ENCODE measurements at regions not wholly inside any gene's neighbourhood (a gene's known extent, or its start where the extent isn't known, plus 50 kb on each side); places are given as distances from the start of the nearest gene placed in this dataset.

GRCh38 chr5:67249590-67249895 lies 52.9 kb upstream of the CD180 start:
- Histone ChIP-seq H3K4me2 (ENCODE audit: low read length) (no peak overlapping the region), H3K9me2 (ENCODE audit: insufficient read depth) (no peaks in the 10 kb centered on the region), H3K4me3 (replicated peaks in 1 of 2; ENCODE audit: low read depth in 1 of 2, low read length in 2 of 2) (no peak overlapping the region), H3K27ac (ENCODE audit: low read depth, low read length) (no peak overlapping the region), H3K9ac (ENCODE audit: low read length) (no peak overlapping the region), H2AFZ (ENCODE audit: low read depth, low read length, poor library complexity, severe bottlenecking) (no peak overlapping the region), H3K9me3 (ENCODE audit: control insufficient read depth in 1 of 2, insufficient read depth in 1 of 2, low read depth in 1 of 2, low read length in 2 of 2) (no peaks in the 10 kb centered on the region), H3K27me3 (ENCODE audit: insufficient read depth, low read length) (no peaks in the 10 kb centered on the region), H3K79me2 (ENCODE audit: insufficient read depth, low read length) (no peaks in the 10 kb centered on the region), H3K4me1 (ENCODE audit: control insufficient read depth in 1 of 2, insufficient read depth in 2 of 2, low read length in 2 of 2) (no peaks in the 10 kb centered on the region), H3K36me3 (ENCODE audit: control insufficient read depth in 1 of 2, insufficient read depth in 2 of 2, low read length in 2 of 2) (no peaks in the 10 kb centered on the region), H4K20me1 (ENCODE audit: insufficient read depth) (no peaks in the 10 kb centered on the region)
- TF ChIP-seq ZFX (IDR thresholded peaks at IDR 0.05) = no peak
- no peak for TF ChIP-seq YY1 (IDR thresholded peaks at IDR 0.05; ENCODE audit: extremely low read depth, insufficient replicate concordance, low read depth, low read length)
- TF ChIP-seq EGR1 (IDR thresholded peaks at IDR 0.05; ENCODE audit: low read depth) = no peak
- no peak for TF ChIP-seq POLR2A (IDR thresholded peaks at IDR 0.05; ENCODE audit: borderline replicate concordance, extremely low read depth, insufficient read depth, insufficient read length)
- TF ChIP-seq POLR2AphosphoS5 (IDR thresholded peaks at IDR 0.05; ENCODE audit: low read depth, low read length) = no peak
- no peak for TF ChIP-seq ATF3 (IDR thresholded peaks at IDR 0.05)
- TF ChIP-seq ELF1 (IDR thresholded peaks at IDR 0.05; ENCODE audit: borderline replicate concordance, low read depth) = no peak
- no peak for TF ChIP-seq FOSL1 (IDR thresholded peaks at IDR 0.05; ENCODE audit: low read depth)
- no peak for TF ChIP-seq EZH2phosphoT487 (IDR thresholded peaks at IDR 0.05; ENCODE audit: borderline replicate concordance)
- no peak for TF ChIP-seq SIN3A (IDR thresholded peaks at IDR 0.05; ENCODE audit: low read depth)
- CTCF ChIA-PET = interaction anchor here (1.2 to 1.4 kb wide), 2 partner anchors 11 to 1000 kb away, joined by 3 read pairs; no protein-coding TSS in a partner anchor
- RAD21 ChIA-PET (ENCODE audit: low non-redundant PET in 1 of 2, low total read pairs in 2 of 2, uncharacterized antibody in 2 of 2, unreplicated experiment in 2 of 2) = no interaction called here
- intact Hi-C loops (cut with micrococcal nuclease) = loop anchor here (10.0 kb wide), 2 partner anchors 245 to 1215 kb away; no protein-coding TSS in a partner anchor
- DNase-seq (ENCODE audit: low read depth, low spot score) (no peak), ATAC-seq (no peak)
- POLR2A ChIA-PET = no interaction called here
- no TSS peak for BruUV-seq (replicated peaks)

- ChIA-PET RAD21 (ENCODE audit: low non-redundant PET in 1 of 2, low total read pairs in 2 of 2, uncharacterized antibody in 2 of 2, unreplicated experiment in 2 of 2) (no interaction called here), CTCF (interaction anchor here (0.9 to 1.4 kb wide), 3 partner anchors 11 to 1002 kb away, joined by 3 read pairs; no protein-coding TSS in a partner anchor), POLR2A (no interaction called here)
- ATAC-seq (no peak), DNase-seq (ENCODE audit: low read depth, low spot score) (no peak)
- no peaks in the 10 kb centered on the region for H3K79me2 ChIP-seq (ENCODE audit: insufficient read depth, low read length)
- no peak overlapping the region for H2AFZ ChIP-seq (ENCODE audit: low read depth, low read length, poor library complexity, severe bottlenecking)
- no TSS peak for BruUV-seq (replicated peaks)
- H4K20me1 ChIP-seq (ENCODE audit: insufficient read depth) = no peaks in the 10 kb centered on the region
- no peak overlapping the region for H3K27ac ChIP-seq (ENCODE audit: low read depth, low read length)
- no peaks in the 10 kb centered on the region for H3K27me3 ChIP-seq (ENCODE audit: insufficient read depth, low read length)
- H3K9me2 ChIP-seq (ENCODE audit: insufficient read depth) = no peaks in the 10 kb centered on the region
- H3K4me3 ChIP-seq (replicated peaks in 1 of 2; ENCODE audit: low read depth in 1 of 2, low read length in 2 of 2) = no peak overlapping the region
- no peaks in the 10 kb centered on the region for H3K4me1 ChIP-seq (ENCODE audit: control insufficient read depth in 1 of 2, insufficient read depth in 2 of 2, low read length in 2 of 2)
- H3K4me2 ChIP-seq (ENCODE audit: low read length) = no peak overlapping the region
- no peaks in the 10 kb centered on the region for H3K36me3 ChIP-seq (ENCODE audit: control insufficient read depth in 1 of 2, insufficient read depth in 2 of 2, low read length in 2 of 2)
- no peaks in the 10 kb centered on the region for H3K9me3 ChIP-seq (ENCODE audit: control insufficient read depth in 1 of 2, insufficient read depth in 1 of 2, low read depth in 1 of 2, low read length in 2 of 2)
- no peak overlapping the region for H3K9ac ChIP-seq (ENCODE audit: low read length)
- intact Hi-C loops (cut with micrococcal nuclease) = loop anchor here (10.0 kb wide), 2 partner anchors 246 to 1216 kb away; no protein-coding TSS in a partner anchor
- TF ChIP-seq ZBTB33 (IDR thresholded peaks at IDR 0.05; ENCODE audit: extremely low read depth, insufficient replicate concordance, low read length) (no peak), FOSL1 (IDR thresholded peaks at IDR 0.05; ENCODE audit: low read depth) (no peak), SRF (IDR thresholded peaks at IDR 0.05; ENCODE audit: low read depth) (no peak), YY1 (IDR thresholded peaks at IDR 0.05; ENCODE audit: extremely low read depth, insufficient replicate concordance, low read depth, low read length) (no peak), TCF7L2 (IDR thresholded peaks at IDR 0.05; ENCODE audit: borderline replicate concordance, extremely low read depth, insufficient read depth, insufficient read length) (no peak), REST (IDR thresholded peaks at IDR 0.05; ENCODE audit: low read depth) (no peak)
These were observed 52.3 kb upstream of the CD180 start for GRCh38 chr5:67248703-67249589.
